GM18505 (cell line): ENCODE measurements at regions not wholly inside any gene's neighbourhood (a gene's known extent, or its start where the extent isn't known, plus 50 kb on each side); places are given as distances from the start of the nearest gene placed in this dataset.

ENCODE experiments used
- ATAC-seq: cut with Tn5 transposase; IDR thresholded peaks from one replicate; pipeline ENCODE4 v1.9.1; 2021; ENCODE audit not compliant: unreplicated experiment
- POLR2A ChIP-seq: IDR thresholded peaks from 4 replicates; pipeline ENCODE4 v1.6.1; 2011; ENCODE audit warnings: borderline replicate concordance; ENCODE audit not compliant: insufficient read depth, insufficient read length; ENCODE audit errors: extremely low read depth

GRCh38 chr22:49620666-49621065, 207.0 kb downstream of the BRD1 start:
- no peak for TF ChIP-seq POLR2A
- no peak for ATAC-seq

- ATAC-seq: no peak
- TF ChIP-seq POLR2A: no peak
Observed at GRCh38 chr22:49620003-49620556, 207.6 kb downstream of the BRD1 start.

- no peak for TF ChIP-seq POLR2A
Observed at GRCh38 chr22:49619301-49619700, 208.4 kb downstream of the BRD1 start.

GRCh38 chr22:49618677-49618953, 209.1 kb downstream of the BRD1 start:
- ATAC-seq: no peak
- no peak for TF ChIP-seq POLR2A

More at GRCh38 chr22:49619301-49619700, 208.4 kb downstream of the BRD1 start:
- ATAC-seq: no peak

- no peak for TF ChIP-seq POLR2A
- ATAC-seq: no peak
Observed at GRCh38 chr22:49617866-49618676, 209.6 kb downstream of the BRD1 start.

- no peak for TF ChIP-seq POLR2A
- no peak for ATAC-seq
Observed at GRCh38 chr22:49617264-49617663, 210.4 kb downstream of the BRD1 start.

GRCh38 chr22:49616356-49617231, 211.1 kb downstream of the BRD1 start:
- ATAC-seq: no peak
- no peak for TF ChIP-seq POLR2A

GRCh38 chr22:49614966-49615965, 212.4 kb downstream of the BRD1 start:
- TF ChIP-seq POLR2A: no peak
- no peak for ATAC-seq

- ATAC-seq: no peak
- TF ChIP-seq POLR2A: no peak
Observed at GRCh38 chr22:49613511-49614270, 214.0 kb downstream of the BRD1 start.

- no peak for TF ChIP-seq POLR2A
- no peak for ATAC-seq
Observed at GRCh38 chr22:49613108-49613507, 214.6 kb downstream of the BRD1 start.

GRCh38 chr22:49609207-49609876, 218.3 kb downstream of the BRD1 start:
- TF ChIP-seq POLR2A: no peak
- no peak for ATAC-seq
